Type B pancreatic cell (in vitro differentiated cells): ENCODE measurements at regions not wholly inside any gene's neighbourhood (a gene's known extent, or its start where the extent isn't known, plus 50 kb on each side); places are given as distances from the start of the nearest gene placed in this dataset.

ENCODE experiments used
- DNase-seq: peaks from one replicate; pipeline ENCODE4 v3.0.0; 2021; ENCODE audit warnings: mixed read lengths; ENCODE audit not compliant: unreplicated experiment; ENCODE audit errors: extremely low spot score
- H3K27ac Mint-ChIP-seq: 2 replicates; pipeline ENCODE4 v1.8.0; 2021; ENCODE audit warnings: mild to moderate bottlenecking, mixed read lengths
- H3K27me3 Mint-ChIP-seq: 2 replicates; pipeline ENCODE4 v1.8.0; 2021; ENCODE audit warnings: mixed read lengths
- H3K36me3 Mint-ChIP-seq: 2 replicates; pipeline ENCODE4 v1.8.0; 2021; ENCODE audit warnings: mixed read lengths
- H3K4me1 Mint-ChIP-seq: one replicate; pipeline ENCODE4 v1.8.0; 2021; ENCODE audit warnings: mixed read lengths; ENCODE audit not compliant: unreplicated experiment
- H3K4me3 Mint-ChIP-seq: 2 replicates; pipeline ENCODE4 v1.8.0; 2021; ENCODE audit warnings: mild to moderate bottlenecking, mixed read lengths
- H3K9me3 Mint-ChIP-seq: 2 replicates; pipeline ENCODE4 v1.8.0; 2021; ENCODE audit warnings: mixed read lengths
- CTCF ChIP-seq: fragments of 200-600 bp; sonication (generic); conservative IDR thresholded peaks from 2 replicates; pipeline ENCODE4 v1.5.0; 2021; ENCODE audit warnings: antibody characterized with exemption, mild to moderate bottlenecking

GRCh38 chr18:22279741-22280452, 110.5 kb downstream of the GATA6 start:
- no peak for DNase-seq
- no peak overlapping the region for H3K4me3 Mint-ChIP-seq

DNA sequence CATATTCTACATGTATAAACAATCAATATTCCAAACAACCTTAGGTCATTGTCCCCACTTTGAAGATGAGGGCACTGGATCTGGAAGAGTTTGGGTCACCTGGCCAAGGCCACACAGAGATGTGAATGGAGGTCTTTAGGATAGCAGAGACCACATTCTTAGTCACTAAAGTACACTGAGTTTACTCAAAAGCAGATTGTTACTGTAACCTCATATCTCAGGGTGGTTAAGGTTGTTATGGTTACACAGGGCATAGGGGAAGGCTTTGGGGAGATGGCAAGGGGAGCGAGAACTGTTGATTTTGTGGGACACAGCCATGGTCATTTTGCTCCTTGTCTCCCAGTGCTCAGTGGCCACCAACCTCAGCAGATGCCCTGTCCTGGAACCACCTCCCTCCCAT, 109.4 kb downstream of the GATA6 start:
- Mint-ChIP-seq H3K27ac (no peak overlapping the region), H3K9me3 (no peaks in the 10 kb centered on the region), H3K4me3 (no peak overlapping the region), H3K4me1 (peaks cover 8% of the 10 kb centered on the region), H3K27me3 (peaks cover 8% of the 10 kb centered on the region), H3K36me3 (peaks cover 4% of the 10 kb centered on the region)
- no peak for TF ChIP-seq CTCF
- DNase-seq: no peak

More at GRCh38 chr18:22279741-22280452, 110.5 kb downstream of the GATA6 start:
- peaks cover 4% of the 10 kb centered on the region for H3K36me3 Mint-ChIP-seq
- H3K4me1 Mint-ChIP-seq: peaks cover 8% of the 10 kb centered on the region
- no peaks in the 10 kb centered on the region for H3K9me3 Mint-ChIP-seq
- H3K27ac Mint-ChIP-seq: no peak overlapping the region
- TF ChIP-seq CTCF: no peak
- peaks cover 2% of the 10 kb centered on the region for H3K27me3 Mint-ChIP-seq

DNA sequence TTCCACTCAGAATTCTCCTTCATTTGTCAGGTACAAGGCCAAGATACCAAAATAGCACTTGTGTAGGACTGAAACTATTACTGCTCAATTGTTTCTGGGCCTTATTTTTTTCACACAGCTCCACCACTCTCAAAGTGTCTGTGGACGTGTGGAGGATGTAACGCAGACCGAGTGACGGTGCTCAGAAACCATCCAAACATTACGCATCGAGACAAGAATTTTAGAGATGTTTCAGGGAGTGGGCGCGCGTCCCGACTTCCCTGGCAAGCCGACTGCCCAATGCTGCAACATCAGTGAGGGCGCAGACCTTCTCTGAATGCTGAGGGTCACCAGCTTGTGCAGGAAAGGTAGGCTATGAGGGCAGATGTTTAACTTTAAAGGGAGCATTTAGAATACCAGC, 108.4 kb downstream of the GATA6 start:
- peaks cover 4% of the 10 kb centered on the region for H3K36me3 Mint-ChIP-seq
- H3K4me3 Mint-ChIP-seq: no peak overlapping the region
- DNase-seq: no peak
- TF ChIP-seq CTCF: no peak
- no peak overlapping the region for H3K27ac Mint-ChIP-seq
- no peaks in the 10 kb centered on the region for H3K9me3 Mint-ChIP-seq
- peaks cover 15% of the 10 kb centered on the region for H3K27me3 Mint-ChIP-seq
- peaks cover 5% of the 10 kb centered on the region for H3K4me1 Mint-ChIP-seq

GRCh38 chr18:22276334-22276713, 106.9 kb downstream of the GATA6 start:
- Mint-ChIP-seq H3K36me3 (no peaks in the 10 kb centered on the region), H3K4me3 (no peak overlapping the region), H3K27ac (no peak overlapping the region), H3K9me3 (no peaks in the 10 kb centered on the region), H3K27me3 (peaks cover 27% of the 10 kb centered on the region), H3K4me1 (no peaks in the 10 kb centered on the region)
- TF ChIP-seq CTCF: no peak
- no peak for DNase-seq

- no peak for DNase-seq
- no peak for TF ChIP-seq CTCF
- Mint-ChIP-seq H3K4me1 (no peaks in the 10 kb centered on the region), H3K27me3 (peaks cover 31% of the 10 kb centered on the region), H3K36me3 (no peaks in the 10 kb centered on the region), H3K9me3 (no peaks in the 10 kb centered on the region), H3K4me3 (no peak overlapping the region), H3K27ac (no peak overlapping the region)
These were observed 106.4 kb downstream of the GATA6 start for GRCh38 chr18:22275706-22276333.
